ENCODE measurements at regions not wholly inside any gene's neighbourhood (a gene's known extent, or its start where the extent isn't known, plus 50 kb on each side); places are given as distances from the start of the nearest gene placed in this dataset.

- H3K9ac ChIP-seq (ENCODE audit: insufficient read depth in 1 of 2, low read depth in 2 of 2, low read length in 2 of 2) = no peak overlapping the region
- ATAC-seq (no peak), FAIRE-seq (no peak), DNase-seq (ENCODE audit: extremely low read depth in 1 of 4, low spot score in 3 of 4) (no peak)
- ChIA-PET CTCF (ENCODE audit: low intra/inter-chr PET ratio) (no interaction called here), POLR2A (interaction anchor here (1.4 kb wide), 1 partner anchor 36 kb away, joined by 3 read pairs; no protein-coding TSS in a partner anchor)
- intact Hi-C loops (cut with micrococcal nuclease) = no loop called here
- no peaks in the 10 kb centered on the region for H3K79me2 ChIP-seq (ENCODE audit: control insufficient read depth, insufficient read depth, low read length)
- H3K4me1 ChIP-seq (replicated peaks in 1 of 2; ENCODE audit: control insufficient read depth in 2 of 2, insufficient read depth in 2 of 2, low read length in 2 of 2) = no peaks in the 10 kb centered on the region
- no peak overlapping the region for H3K27ac ChIP-seq (ENCODE audit: extremely low read depth, low read depth, low read length)
- WGBS (ENCODE audit: insufficient coverage, low coverage, missing lambda C conversion rate) = 2% methylated on average over 10 of the region's 10 CpGs
- no peak overlapping the region for H2AFZ ChIP-seq (ENCODE audit: low read depth, low read length)
- H3K4me2 ChIP-seq (ENCODE audit: insufficient read depth, low read length) = no peak overlapping the region
- BruUV-seq (replicated peaks) = no TSS peak
- TF ChIP-seq BDP1 (IDR thresholded peaks at IDR 0.05; ENCODE audit: insufficient read depth, insufficient read length) = no peak
- peak; percentile 43; the same call in 1 of the 2 replicates for TF ChIP-seq ZNF121 (CRISPR knock-in tag; conservative IDR thresholded peaks at IDR 0.05)
- TF ChIP-seq ZNF316 (IDR thresholded peaks at IDR 0.05) = peak; percentile 62
- 0 out of 2 replicates have a peak, but pooled peaks have one; percentile 9 for TF ChIP-seq MAFF (IDR thresholded peaks at IDR 0.05; ENCODE audit: low read length)
- TF ChIP-seq SIN3A (IDR thresholded peaks at IDR 0.05; ENCODE audit: borderline replicate concordance in 2 of 2, control insufficient read depth in 1 of 2, low read depth in 2 of 2, low read length in 2 of 2) = no peak
- TF ChIP-seq C11orf30 (IDR thresholded peaks at IDR 0.05; ENCODE audit: low read depth) = peak; percentile 36; the same call in 1 of the 2 replicates
- H3K9me1 ChIP-seq (ENCODE audit: control insufficient read depth, insufficient read depth, low read length) = no peaks in the 10 kb centered on the region
- peaks cover 12 to 14% of the 10 kb centered on the region in 2 experiments; a peak in 4 of 5 replicates for H3K27me3 ChIP-seq (ENCODE audit: control insufficient read depth in 2 of 2, insufficient read depth in 2 of 2, low read length in 2 of 2)
- in situ Hi-C loops (cut with MboI) = no loop called here
- H3K9me3 ChIP-seq (replicated peaks; ENCODE audit: control insufficient read depth, insufficient read depth, low read depth, low read length) = no peaks in the 10 kb centered on the region
- no peak overlapping the region for H3K4me3 ChIP-seq
- no peaks in the 10 kb centered on the region for H3K36me3 ChIP-seq (ENCODE audit: control insufficient read depth, insufficient read depth, low read length)
- no peaks in the 10 kb centered on the region for H4K20me1 ChIP-seq (replicated peaks; ENCODE audit: control insufficient read depth, insufficient read depth, low read length)
These were observed 166.6 kb upstream of the TBCA start for GRCh38 chr5:77942578-77943239.
